IPS DF 6.9 (cell line): ENCODE measurements at regions not wholly inside any gene's neighbourhood (a gene's known extent, or its start where the extent isn't known, plus 50 kb on each side); places are given as distances from the start of the nearest gene placed in this dataset.

Experiments
- DNase-seq: peaks from one replicate; pipeline ENCODE4 v3.0.0-alpha.2; 2013; ENCODE audit warnings: low read depth, low spot score
- H3K27ac ChIP-seq: one replicate; pipeline ENCODE4 v1.5.1; 2013; ENCODE audit warnings: low read length, control low read depth
- H3K27me3 ChIP-seq: 2 replicates; pipeline ENCODE4 v1.6.1; 2013; ENCODE audit warnings: mild to moderate bottlenecking, low read length; ENCODE audit not compliant: control insufficient read depth, insufficient read depth
- H3K36me3 ChIP-seq: 2 replicates; pipeline ENCODE4 v1.6.1; 2013; ENCODE audit warnings: low read length; ENCODE audit not compliant: control insufficient read depth, insufficient read depth
- H3K4me1 ChIP-seq: 2 replicates; pipeline ENCODE4 v1.6.1; 2013; ENCODE audit warnings: low read length; ENCODE audit not compliant: control insufficient read depth, insufficient read depth
- H3K4me3 ChIP-seq: 2 replicates; pipeline ENCODE4 v1.5.1; 2013; ENCODE audit warnings: mild to moderate bottlenecking, low read length
- H3K9me3 ChIP-seq: 2 replicates; pipeline ENCODE4 v1.6.1; 2013; ENCODE audit warnings: low read length, inconsistent platforms; ENCODE audit not compliant: control insufficient read depth, insufficient read depth
- WGBS: extraction: QIAGEN DNeasy Blood & Tissue Kit; methylation state at CpG from one replicate; pipeline ENCODE4 v1.1.7; 2013; ENCODE audit warnings: mixed read lengths, missing lambda C conversion rate; ENCODE audit not compliant: insufficient read length, insufficient coverage; 5-methylcytosine and 5-hydroxymethylcytosine counted together

GRCh38 chr3:110184536-110184935, 847.2 kb upstream of the DPPA4 start:
- WGBS, result no CpG with 5 or more reads among the region's 1 CpG
- 0 out of 2 replicates have a peak, but pooled peaks cover 1% of the 10 kb centered on the region for H3K4me1 ChIP-seq
- DNase-seq, result no peak
- H3K27me3 ChIP-seq, result no peaks in the 10 kb centered on the region
- H3K27ac ChIP-seq, result no peak overlapping the region
- no peaks in the 10 kb centered on the region for H3K36me3 ChIP-seq
- no peaks in the 10 kb centered on the region for H3K9me3 ChIP-seq
- no peak overlapping the region for H3K4me3 ChIP-seq

DNA sequence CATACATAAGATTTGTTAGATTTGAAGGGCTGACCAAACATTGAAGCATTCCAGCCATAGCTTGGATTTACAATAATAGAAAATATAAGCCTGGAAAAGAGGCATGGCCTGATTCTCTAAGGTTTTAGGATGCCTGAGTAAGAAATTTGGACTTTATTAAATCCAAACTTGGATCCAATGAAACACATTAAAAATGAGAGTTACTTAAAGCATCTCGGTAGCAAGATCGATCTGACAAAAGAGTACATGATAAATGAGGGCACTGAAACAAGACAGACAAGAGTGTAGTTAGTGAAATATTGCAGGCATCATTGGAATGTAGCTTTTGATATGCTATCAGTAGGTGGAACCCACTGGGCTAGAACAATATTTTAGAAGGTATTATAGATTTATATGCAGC, 855.7 kb upstream of the DPPA4 start:
- Histone ChIP-seq H3K27ac (no peak overlapping the region), H3K27me3 (no peaks in the 10 kb centered on the region), H3K4me3 (no peak overlapping the region), H3K4me1 (no peaks in the 10 kb centered on the region), H3K36me3 (no peaks in the 10 kb centered on the region), H3K9me3 (no peaks in the 10 kb centered on the region)
- no CpG with 5 or more reads among the region's 2 CpGs for WGBS
- DNase-seq, result no peak

DNA sequence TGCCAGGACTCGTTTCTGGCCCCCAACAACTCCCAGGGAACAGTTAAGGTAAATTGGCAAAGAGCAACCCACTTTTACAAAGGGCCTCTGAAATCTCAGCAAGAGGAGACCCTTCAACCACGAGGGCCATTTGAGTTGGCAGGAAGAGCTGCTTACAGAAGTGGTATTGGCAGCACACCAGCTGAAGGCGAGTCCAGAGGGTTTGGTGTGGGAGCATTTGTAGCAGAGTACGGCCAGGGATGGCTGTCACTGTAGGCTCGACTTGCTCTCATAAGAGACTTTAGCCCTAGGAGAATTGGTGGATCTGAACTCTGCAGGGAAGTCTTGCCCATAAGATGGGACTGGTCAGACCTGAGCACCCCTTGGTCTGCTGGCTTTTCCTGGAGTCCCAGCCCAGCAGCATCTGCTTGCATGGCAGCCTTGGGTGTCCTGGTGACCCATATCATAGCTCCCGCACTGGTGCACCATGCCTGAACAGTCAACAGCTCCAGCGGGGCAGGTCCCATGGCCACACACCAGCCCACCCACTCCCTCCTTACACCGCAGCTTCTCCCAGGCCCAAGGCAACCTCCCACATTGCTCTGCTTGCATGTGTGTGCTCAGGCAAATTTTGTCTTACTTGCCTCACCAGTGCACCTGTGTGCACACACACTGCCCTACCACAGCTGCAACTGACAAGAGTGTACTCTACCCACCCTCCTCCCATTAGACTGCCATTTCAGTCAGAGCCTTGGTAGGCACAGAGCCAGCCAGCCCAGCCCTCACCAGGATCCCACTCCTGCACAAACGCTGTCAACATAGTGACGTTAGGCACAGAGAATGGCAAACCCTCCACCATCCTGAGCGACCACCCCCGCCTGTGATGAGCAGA, 861.6 kb upstream of the DPPA4 start:
- DNase-seq, result no peak
- Histone ChIP-seq H3K9me3 (no peaks in the 10 kb centered on the region), H3K27ac (no peak overlapping the region), H3K27me3 (no peaks in the 10 kb centered on the region), H3K36me3 (no peaks in the 10 kb centered on the region), H3K4me3 (no peak overlapping the region), H3K4me1 (no peaks in the 10 kb centered on the region)
- no CpG with 5 or more reads among the region's 12 CpGs for WGBS

DNA sequence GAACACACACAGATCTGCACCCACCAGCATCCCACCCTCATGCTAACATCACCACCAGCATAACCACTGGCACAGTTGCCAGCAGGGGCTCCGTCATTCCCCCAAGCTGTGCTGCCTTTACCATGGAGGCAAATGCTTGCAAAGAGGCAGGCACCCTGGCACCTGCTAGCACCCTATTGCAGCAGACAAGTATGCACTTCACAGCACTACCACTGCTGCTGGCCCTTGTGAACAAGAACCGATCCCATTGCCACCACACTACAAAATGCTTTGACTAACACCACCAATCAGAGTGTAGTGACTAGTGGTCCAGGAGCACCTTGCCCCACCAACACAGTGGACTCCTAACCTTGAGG, 862.2 kb upstream of the DPPA4 start:
- whole genome bisulfite sequencing, result no CpG with 5 or more reads among the region's 2 CpGs
- no peak for DNase-seq
- no peaks in the 10 kb centered on the region for H3K4me1 ChIP-seq
- H3K27me3 ChIP-seq, result no peaks in the 10 kb centered on the region
- no peak overlapping the region for H3K4me3 ChIP-seq
- no peaks in the 10 kb centered on the region for H3K9me3 ChIP-seq
- no peaks in the 10 kb centered on the region for H3K36me3 ChIP-seq
- no peak overlapping the region for H3K27ac ChIP-seq

- DNase-seq, result no peak
- no peaks in the 10 kb centered on the region for H3K4me1 ChIP-seq
- H3K36me3 ChIP-seq, result no peaks in the 10 kb centered on the region
- H3K27me3 ChIP-seq, result no peaks in the 10 kb centered on the region
- no peaks in the 10 kb centered on the region for H3K9me3 ChIP-seq
- H3K4me3 ChIP-seq, result no peak overlapping the region
- no peak overlapping the region for H3K27ac ChIP-seq
- no CpG with 5 or more reads among the region's 3 CpGs for WGBS
Measured at GRCh38 chr3:110210086-110210660, 861.4 kb upstream of the NECTIN3 start.

DNA sequence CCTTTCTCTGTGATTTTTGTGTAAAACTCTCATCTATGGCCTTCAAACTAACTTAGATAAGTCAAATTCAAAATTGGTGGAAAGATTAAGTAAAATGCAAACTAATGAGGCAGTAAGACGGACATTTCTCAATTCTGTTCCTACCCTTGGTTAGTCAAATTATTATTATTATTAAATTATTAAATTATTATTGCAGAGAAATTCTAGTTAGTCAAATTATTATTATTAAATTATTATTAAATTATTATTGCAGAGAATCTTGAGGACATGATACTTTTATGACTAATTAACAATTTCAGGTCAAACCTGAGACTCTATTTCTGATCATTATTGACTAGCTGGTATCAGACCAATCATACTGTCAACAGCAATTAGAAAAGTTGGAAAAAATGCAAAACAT, 845.0 kb upstream of the NECTIN3 start:
- Histone ChIP-seq H3K4me3 (no peak overlapping the region), H3K36me3 (no peaks in the 10 kb centered on the region), H3K27me3 (no peaks in the 10 kb centered on the region), H3K9me3 (no peaks in the 10 kb centered on the region; the same call in 1 of the 2 replicates), H3K4me1 (peaks cover 2% of the 10 kb centered on the region; the same call in 1 of the 2 replicates), H3K27ac (no peak overlapping the region)
- WGBS, result no CpG with 5 or more reads among the region's 1 CpG
- no peak for DNase-seq

DNA sequence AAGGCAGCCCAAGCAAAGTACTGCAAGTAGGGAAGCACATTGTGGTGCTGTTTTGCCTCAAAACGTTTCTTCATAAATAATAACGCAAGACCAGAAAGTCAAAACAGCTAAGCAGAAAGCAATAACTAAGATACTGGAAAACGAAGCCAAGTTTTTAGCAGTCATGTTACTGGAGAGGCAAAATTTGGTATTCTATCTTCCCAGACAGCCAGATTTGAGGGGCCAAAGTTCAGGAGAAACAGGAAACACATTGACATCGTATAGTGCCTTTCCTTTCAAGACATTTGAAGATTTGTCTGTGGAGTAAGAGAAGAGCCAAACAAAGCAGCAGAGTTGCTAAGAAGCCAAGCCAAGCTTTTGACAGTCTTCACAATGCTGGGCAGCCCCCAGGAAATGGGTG, 843.6 kb upstream of the NECTIN3 start:
- no peak overlapping the region for H3K27ac ChIP-seq
- no peaks in the 10 kb centered on the region for H3K27me3 ChIP-seq
- peaks cover 2% of the 10 kb centered on the region; the same call in 1 of the 2 replicates for H3K4me1 ChIP-seq
- no CpG with 5 or more reads among the region's 4 CpGs for WGBS
- DNase-seq, result no peak
- no peaks in the 10 kb centered on the region for H3K36me3 ChIP-seq
- H3K9me3 ChIP-seq, result no peaks in the 10 kb centered on the region; the same call in 1 of the 2 replicates
- no peak overlapping the region for H3K4me3 ChIP-seq

GRCh38 chr3:110234831-110235230, 836.8 kb upstream of the NECTIN3 start:
- no peak for DNase-seq
- 100% methylated on average over 1 of the region's 4 CpGs for WGBS
- Histone ChIP-seq H3K36me3 (no peaks in the 10 kb centered on the region), H3K4me1 (no peaks in the 10 kb centered on the region), H3K4me3 (no peak overlapping the region), H3K9me3 (no peaks in the 10 kb centered on the region), H3K27me3 (no peaks in the 10 kb centered on the region), H3K27ac (no peak overlapping the region)

- WGBS, result no CpG with 5 or more reads among the region's 3 CpGs
- Histone ChIP-seq H3K4me1 (no peaks in the 10 kb centered on the region), H3K9me3 (no peaks in the 10 kb centered on the region), H3K27me3 (no peaks in the 10 kb centered on the region), H3K27ac (no peak overlapping the region), H3K36me3 (no peaks in the 10 kb centered on the region), H3K4me3 (no peak overlapping the region)
- DNase-seq, result no peak
Measured at GRCh38 chr3:110236976-110237610, 834.5 kb upstream of the NECTIN3 start.

DNA sequence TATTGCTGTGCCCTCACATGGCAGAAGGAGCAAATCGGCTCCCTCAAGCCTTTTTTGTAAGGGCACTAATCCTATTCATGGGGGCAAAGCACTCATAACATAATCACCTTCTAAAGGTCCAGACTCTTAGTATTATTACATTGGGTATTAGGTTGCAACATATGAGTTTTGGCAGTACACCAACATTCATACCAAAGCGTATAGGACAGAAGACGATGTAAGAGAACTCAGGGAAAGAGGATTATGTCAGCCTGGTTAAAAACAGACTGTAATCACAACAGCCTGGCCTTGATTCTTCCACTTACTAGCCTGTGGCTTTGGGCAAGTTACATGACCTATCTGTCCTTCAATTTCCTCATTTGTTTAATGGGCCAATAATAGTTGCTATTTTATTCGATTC, 828.5 kb upstream of the NECTIN3 start:
- H3K4me3 ChIP-seq, result no peak overlapping the region
- WGBS, result no CpG with 5 or more reads among the region's 4 CpGs
- no peaks in the 10 kb centered on the region for H3K4me1 ChIP-seq
- no peaks in the 10 kb centered on the region for H3K9me3 ChIP-seq
- H3K36me3 ChIP-seq, result no peaks in the 10 kb centered on the region
- DNase-seq, result no peak
- no peaks in the 10 kb centered on the region for H3K27me3 ChIP-seq
- H3K27ac ChIP-seq, result no peak overlapping the region
